Brain pericyte (primary cell): ENCODE measurements at regions not wholly inside any gene's neighbourhood (a gene's known extent, or its start where the extent isn't known, plus 50 kb on each side); places are given as distances from the start of the nearest gene placed in this dataset.

ENCODE experiments used
- DNase-seq: peaks from one replicate; pipeline ENCODE4 v3.0.0-alpha.2; 2012; ENCODE audit warnings: low read depth, low spot score

DNA sequence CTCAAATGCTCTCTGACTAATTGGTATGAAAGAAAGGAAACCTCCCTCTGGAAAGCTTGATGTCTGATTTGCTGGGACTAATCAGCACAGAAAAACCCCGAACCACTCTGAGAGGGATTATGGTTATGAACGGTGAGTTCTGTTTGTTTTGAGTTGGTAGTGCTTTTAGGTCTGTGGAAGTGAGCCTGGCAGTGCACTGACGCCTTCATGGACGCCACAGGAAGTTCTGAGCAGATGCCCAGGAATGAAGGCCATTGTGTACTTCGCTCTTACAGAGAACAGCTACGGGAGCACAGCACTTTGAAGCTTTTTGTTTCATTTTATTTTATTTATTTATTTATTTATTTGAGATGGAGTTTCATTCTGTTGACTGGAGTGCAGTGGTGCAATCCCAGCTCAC is 754.1 kb downstream of the QKI start:
- DNase-seq, result no peak

DNA sequence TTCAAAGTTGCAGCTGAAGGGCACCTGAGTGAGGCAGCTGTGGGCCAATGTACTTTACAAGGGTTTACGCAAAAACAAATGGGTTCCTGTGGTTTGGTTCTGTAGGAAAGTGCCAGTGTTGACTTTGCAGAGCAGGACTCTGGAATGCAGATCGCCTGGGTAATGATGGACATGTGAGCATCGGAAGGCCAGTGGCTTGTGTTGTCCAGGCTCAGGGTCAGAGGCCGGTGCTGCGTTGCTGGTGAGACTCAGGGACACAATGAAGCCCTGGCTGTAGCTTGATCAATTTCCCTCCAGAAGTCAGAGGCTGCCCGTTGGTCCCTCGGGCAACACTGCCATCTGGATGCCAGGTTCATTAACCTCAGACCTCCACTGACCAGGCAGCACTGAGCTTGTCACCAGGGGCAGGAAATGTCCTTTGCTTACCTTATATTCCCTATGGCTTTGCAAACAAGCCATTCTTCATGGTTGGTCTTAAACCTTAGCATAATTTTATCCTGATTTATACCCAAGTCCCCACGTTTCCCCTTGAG is 753.4 kb downstream of the QKI start:
- DNase-seq, result no peak

DNA sequence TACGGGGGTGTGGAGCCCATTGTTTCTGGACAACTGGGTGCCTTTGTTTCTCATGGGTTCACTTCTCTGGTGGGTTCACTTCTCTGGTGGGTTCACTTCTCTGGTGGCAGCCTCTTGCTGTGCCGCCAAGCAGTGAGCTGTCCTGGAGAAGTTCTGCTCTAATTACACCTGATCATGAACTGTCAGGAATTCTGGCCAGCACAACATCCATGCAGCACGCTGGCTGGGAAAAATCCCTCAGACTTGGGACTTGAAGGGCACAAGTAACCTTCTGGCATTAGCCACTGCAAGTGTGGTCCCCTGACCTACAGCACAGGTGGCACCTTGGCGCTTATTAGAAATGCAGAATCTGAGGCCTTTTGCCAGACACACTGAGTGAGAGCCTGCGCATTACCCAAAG is 752.5 kb downstream of the QKI start:
- DNase-seq, result no peak

DNA sequence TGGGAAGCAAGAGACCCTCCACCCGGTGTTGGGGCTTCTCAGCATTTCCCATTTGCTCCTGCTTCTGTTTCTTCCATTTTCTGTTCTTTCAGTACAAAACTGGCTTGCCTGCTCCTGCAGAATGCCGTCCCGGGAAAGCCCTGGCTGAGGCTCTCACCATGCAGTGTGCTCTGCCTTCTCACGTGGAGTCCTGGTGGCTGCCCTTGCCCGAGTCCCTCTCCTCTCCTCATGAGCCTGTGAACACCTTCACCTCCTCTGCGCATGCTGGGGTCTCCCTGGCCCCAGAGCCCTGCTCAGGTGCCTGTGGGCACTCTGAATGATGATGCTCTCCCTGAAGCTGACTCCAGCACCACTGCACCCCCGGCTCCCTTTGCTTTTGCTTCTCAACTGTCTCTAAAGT is 752.0 kb downstream of the QKI start:
- no peak for DNase-seq

DNA sequence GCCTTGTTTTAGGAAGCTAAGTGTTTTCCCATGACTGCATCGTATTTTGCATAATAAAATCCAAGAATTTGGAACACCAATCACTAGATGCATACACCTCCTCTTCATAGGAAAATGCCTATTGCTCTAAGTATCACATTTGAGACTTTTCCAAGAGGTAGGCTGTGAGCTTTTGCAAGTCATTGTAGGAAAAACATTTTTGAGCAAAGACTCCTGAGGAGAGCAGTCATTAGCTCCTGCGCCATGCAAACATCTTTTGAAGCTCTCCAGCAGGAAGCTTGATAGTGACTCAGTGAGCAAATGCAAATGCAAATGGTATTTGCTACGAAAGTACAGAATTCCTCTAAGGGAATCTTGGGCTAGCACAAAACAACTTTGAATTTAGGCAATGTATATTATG is 750.4 kb downstream of the QKI start:
- DNase-seq, result no peak

- DNase-seq, result no peak
Measured at GRCh38 chr6:164163239-164163638, 748.7 kb downstream of the QKI start.

DNA sequence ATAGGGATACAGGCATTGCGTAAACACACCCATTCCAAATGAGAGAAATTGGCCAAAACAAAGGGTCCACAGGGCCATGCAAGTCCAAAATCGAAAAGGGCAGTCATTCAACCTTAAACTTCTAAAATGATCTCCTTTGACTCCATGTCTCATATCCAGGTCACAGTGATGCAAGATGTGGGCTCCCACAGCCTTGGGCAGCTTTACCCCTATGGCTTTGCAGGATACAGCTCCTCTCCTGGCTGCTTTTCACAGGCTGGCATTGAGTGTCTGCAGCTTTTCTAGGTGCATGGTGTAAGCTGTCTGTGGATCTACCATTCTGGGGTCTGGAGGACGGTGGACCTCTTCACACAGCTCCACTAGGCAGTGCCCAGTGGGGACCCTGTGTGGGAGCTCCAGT is 744.5 kb downstream of the QKI start:
- DNase-seq, result no peak

- DNase-seq, result no peak
Measured at GRCh38 chr6:164154588-164154987, 740.1 kb downstream of the QKI start.

DNA sequence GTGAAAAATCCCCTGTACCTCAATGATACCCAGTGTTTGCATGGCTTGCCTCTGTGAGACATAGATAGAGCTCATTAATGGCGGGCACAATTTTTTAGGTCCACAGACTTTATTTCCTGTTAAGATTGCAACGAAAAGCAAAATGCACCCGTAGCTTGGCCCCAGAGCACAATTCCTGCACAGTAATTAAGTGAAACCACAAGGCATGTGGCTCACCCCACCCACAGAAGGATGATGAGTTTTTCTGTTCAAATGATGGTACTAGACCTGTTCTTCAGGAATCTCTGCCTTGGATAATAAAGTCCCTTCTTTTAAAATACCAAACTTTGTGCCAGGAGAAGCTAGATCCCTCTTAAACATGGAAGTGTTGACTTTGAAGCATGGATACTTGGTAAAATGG is 738.1 kb downstream of the QKI start:
- DNase-seq, result no peak

DNA sequence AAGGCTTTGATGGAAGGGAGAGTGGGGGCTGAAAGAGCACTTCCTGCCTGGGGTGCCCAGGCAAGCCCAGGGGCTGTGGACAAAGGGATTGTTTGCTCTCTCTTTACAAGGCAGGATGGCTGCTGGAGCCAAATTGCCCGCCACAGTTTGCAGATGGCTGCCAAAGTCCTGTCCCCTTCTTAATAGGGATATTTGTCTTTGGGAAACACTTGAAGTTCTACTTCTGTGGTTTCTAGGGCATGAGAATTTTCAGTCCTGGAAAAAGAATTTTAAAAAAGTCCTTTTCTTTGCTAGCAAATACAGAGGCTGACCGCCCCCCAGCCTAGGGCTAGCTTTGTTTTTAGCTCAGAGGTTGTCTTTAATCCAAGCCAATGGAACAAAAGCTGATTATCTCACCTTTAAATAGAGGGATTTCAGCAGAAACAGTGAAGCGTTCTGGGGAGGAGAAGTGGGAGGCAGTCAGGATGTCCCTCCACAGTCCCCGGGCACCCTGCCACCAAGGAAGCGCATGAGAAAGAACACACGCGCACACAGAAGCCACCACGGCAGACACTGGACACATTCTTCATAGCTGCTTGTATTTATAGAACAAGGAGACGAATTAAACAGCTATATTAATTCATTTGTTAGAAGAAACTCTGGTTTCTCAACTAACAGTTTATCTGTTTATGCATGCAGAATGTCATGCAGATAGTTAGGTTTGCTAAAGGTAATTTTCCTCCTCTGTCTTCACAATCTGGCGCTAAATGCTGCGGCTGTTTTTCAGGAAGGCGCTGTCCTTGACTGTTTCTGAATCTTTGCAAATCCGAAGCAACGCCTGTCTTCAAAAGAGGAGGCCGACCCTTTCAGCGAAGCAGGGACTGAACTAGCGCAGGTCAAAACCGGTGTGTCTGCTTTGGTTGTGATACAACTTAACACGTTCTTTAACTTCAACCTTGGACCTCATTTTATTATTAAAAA is 736.9 kb downstream of the QKI start:
- DNase-seq, result no peak

DNA sequence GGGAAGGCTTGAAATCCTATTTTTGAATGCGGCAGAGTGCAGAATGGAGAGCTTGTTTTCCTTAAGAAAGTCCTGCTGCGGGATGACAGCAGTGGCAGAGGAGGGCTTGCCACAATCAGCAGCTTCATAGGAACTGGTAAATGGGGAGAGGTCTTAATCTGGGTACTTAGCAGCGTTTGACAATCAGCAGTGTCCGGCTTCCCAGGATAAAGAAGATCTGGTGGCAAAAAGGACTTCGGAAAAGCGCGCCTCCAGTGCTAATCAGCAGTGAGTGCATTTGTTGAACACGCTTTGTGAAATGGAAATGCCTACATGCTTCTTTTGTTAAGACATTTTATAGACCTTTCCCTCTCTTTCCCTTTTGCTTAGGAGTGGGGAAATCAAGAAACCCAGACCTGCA is 735.7 kb downstream of the QKI start:
- no peak for DNase-seq

GRCh38 chr6:164148788-164149187 is 734.3 kb downstream of the QKI start:
- no peak for DNase-seq

- DNase-seq, result no peak
Measured at GRCh38 chr6:164144316-164144715, 729.8 kb downstream of the QKI start.

DNA sequence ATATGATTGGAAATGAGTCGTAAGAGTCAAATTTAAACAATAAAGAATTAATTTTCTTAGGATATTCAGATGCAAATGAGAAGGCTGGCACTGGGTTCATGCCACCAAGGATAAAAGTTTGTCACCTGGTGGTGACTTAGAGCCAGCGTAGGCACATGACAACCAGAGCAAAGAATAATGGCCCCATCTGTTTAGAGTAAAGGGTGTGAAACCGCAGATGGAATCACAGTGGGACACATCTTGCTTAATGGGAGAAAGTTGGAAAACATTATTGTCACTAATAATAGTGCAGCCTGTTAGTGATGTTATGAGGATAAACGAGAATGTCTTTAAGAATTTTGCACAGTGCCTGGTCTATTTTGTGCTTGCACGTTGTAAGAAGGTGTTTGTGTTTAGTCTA is 727.8 kb downstream of the QKI start:
- no peak for DNase-seq

DNA sequence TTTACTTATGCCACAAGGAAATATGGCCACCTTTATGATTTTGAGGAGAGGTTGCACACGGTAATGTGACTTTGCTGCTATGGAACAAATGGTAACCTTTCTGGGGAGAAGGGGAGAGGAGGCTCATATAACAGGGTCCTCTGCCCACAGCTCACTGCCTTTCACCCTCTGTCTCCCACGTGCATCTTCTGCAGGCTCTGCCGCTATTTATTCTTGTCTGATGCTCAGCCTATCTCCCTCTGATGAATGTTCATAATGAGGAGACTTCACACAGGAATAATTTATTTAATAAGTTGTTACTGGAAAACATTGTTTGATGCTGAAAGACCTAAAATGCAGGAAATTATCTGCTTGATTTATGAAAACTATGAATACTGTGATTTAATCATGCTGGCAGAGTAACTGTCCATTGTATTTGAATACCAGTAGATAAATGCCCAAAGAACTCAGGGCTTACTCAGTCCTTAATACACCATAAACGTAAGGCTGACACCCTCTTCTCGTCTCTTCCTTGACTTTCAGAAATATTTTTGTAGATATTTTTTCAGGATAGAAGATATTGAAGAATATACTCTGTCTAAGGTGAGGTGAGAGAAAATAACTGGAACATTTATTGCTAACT is 721.1 kb downstream of the QKI start:
- no peak for DNase-seq

- no peak for DNase-seq
Measured at GRCh38 chr6:164133095-164133494, 718.6 kb downstream of the QKI start.

- no peak for DNase-seq
Measured at GRCh38 chr6:164130585-164130984, 716.1 kb downstream of the QKI start.

DNA sequence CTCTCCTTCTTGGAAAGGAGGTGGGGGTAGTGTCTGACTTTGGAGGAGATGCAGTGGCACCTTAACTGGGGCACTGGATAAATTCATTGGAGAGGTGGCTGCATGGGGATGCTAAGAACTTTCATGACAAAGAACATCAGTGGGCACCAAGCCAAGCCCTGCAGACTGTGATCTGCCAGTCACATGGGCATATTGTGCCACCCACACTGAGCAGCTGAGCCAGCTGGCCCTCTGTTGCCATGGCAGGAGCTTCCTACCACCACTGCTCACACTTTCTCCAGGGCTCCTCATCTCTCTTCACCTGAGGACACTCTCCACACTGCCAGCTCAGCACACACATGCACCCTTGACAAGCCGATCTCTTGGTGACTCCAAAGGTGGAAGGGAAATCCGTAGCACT is 715.6 kb downstream of the QKI start:
- DNase-seq, result no peak

GRCh38 chr6:164129218-164129617 is 714.7 kb downstream of the QKI start:
- DNase-seq, result no peak

DNA sequence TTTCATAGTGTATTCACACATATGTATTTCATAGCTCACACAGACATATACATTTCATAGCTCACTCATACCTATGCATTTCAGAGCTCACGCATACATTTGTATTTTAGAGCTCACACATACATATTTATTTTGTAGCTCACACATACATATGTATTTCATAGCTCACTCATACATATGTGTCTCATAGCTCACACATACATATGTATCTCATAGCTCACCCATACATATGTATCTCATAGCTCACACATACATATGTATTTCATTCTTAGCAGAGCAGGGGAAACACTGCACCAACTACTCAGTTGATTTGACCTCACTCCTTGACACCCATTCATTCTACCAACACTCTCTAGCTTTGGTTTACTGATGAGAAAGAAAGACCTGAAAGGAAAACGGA is 713.6 kb downstream of the QKI start:
- DNase-seq, result no peak

DNA sequence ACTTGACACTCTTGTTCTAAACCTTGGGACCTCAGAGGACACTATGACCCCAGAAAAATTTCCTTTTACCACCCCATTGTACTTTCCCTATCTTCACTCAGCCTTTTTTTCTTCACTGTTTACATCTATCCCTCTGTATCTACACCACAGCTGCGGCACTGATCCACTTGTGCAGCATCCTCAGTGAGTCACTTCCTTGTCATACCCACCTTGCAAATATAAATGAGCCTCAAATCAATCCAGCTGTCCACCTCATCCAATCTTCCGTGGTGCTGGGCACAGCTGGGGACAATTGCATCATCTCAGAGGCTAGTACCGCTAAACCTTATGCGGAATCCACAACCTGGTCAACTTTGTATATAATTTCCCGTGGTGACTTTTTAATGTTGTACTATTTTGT is 710.5 kb downstream of the QKI start:
- no peak for DNase-seq

DNA sequence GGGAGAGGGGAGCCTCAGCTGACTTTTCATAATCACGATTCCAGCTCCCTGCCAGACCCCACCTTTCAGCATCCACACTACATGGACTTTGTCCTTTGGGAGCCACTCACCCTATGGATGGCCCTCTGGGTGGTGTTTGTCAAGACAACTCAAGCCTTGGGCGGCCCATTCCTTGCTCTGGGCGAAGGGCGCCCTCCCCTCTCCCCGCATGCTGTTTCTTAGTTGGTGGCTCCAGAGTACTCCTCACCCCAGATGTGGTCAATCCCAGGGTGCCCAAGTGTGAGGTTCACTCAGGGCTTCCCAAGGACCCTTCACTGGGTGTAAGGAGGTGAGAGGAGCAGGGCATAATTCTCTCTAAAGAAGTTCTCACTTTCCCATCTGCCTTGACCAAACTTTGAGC is 710.0 kb downstream of the QKI start:
- DNase-seq, result no peak

- no peak for DNase-seq
Measured at GRCh38 chr6:164122109-164122508, 707.6 kb downstream of the QKI start.
